GM12878 (cell line): ENCODE measurements at regions not wholly inside any gene's neighbourhood (a gene's known extent, or its start where the extent isn't known, plus 50 kb on each side); places are given as distances from the start of the nearest gene placed in this dataset.

Source experiments
- FOS ChIP-seq: IDR thresholded peaks from 3 replicates; pipeline ENCODE4 v1.6.1; 2011; ENCODE audit warnings: borderline replicate concordance; ENCODE audit not compliant: insufficient read length; ENCODE audit errors: extremely low read depth
- HCFC1 ChIP-seq: fragments of 150-350 bp; IDR thresholded peaks from 2 replicates; pipeline ENCODE4 v1.6.1; 2014; ENCODE audit warnings: low read length
- JUND ChIP-seq: IDR thresholded peaks from 2 replicates; pipeline ENCODE4 v1.6.1; 2012; ENCODE audit warnings: low read depth, mild to moderate bottlenecking, low read length, improper control_type of control experiment, moderate library complexity
- POLR2AphosphoS5 ChIP-seq: IDR thresholded peaks from 2 replicates; pipeline ENCODE4 v1.6.1; 2011; ENCODE audit warnings: mild to moderate bottlenecking, low read length, inconsistent platforms
- TAF1 ChIP-seq: IDR thresholded peaks from 2 replicates; pipeline ENCODE4 v1.6.1; 2011; ENCODE audit warnings: mild to moderate bottlenecking, low read depth, low read length, borderline replicate concordance
- ZNF274 ChIP-seq: IDR thresholded peaks from one replicate; pipeline ENCODE4 v1.8.0; 2011; ENCODE audit not compliant: insufficient read length, insufficient read depth
- ZSCAN29 ChIP-seq: fragments of 450-650 bp; IDR thresholded peaks from 2 replicates; pipeline ENCODE4 v1.6.1; 2017; ENCODE audit warnings: mild to moderate bottlenecking, moderate library complexity
- TF ChIP-seq, protein P1 (sequence below), 3 experiments: IDR thresholded peaks in 2 of 3; conservative IDR thresholded peaks in 1 of 3; 2 replicates each; pipeline ENCODE4 v1.5.1; 2011; ENCODE audit warnings: low read depth in 3 of 3, low read length in 3 of 3, mild to moderate bottlenecking in 3 of 3, control low read depth in 2 of 3, moderate library complexity in 2 of 3, inconsistent platforms in 1 of 3, mixed read lengths in 1 of 3; ENCODE audit not compliant: control insufficient read depth in 2 of 3, insufficient read depth in 1 of 3; ENCODE audit errors: extremely low read depth in 1 of 3

DNA sequence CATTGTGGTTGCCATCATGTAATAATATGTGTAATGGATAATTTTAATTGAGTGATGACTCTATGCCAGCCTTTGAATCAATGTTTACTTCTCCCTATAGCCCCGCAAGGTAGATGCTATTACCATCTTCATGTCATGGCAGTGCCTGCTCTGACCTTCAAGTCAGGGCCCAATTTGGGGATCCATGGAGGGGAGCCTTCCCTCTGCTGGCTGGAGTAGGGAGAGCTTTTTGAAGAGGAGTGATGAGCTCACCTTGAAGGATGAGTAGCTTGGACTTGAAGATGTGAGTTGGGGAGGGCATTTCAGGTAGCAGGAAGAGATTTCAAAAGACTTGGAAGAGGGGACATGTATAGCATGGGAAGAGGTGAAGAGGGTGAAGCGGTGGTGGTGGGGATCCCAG is 189.2 kb downstream of the FOXD2 start:
- TF ChIP-seq POLR2AphosphoS5, result no peak
- TF ChIP-seq, protein P1, sequence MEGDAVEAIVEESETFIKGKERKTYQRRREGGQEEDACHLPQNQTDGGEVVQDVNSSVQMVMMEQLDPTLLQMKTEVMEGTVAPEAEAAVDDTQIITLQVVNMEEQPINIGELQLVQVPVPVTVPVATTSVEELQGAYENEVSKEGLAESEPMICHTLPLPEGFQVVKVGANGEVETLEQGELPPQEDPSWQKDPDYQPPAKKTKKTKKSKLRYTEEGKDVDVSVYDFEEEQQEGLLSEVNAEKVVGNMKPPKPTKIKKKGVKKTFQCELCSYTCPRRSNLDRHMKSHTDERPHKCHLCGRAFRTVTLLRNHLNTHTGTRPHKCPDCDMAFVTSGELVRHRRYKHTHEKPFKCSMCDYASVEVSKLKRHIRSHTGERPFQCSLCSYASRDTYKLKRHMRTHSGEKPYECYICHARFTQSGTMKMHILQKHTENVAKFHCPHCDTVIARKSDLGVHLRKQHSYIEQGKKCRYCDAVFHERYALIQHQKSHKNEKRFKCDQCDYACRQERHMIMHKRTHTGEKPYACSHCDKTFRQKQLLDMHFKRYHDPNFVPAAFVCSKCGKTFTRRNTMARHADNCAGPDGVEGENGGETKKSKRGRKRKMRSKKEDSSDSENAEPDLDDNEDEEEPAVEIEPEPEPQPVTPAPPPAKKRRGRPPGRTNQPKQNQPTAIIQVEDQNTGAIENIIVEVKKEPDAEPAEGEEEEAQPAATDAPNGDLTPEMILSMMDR (IDR thresholded peaks at IDR 0.05 in 2 of 3, conservative IDR thresholded peaks at IDR 0.05 in 1 of 3; ENCODE audit: control insufficient read depth in 2 of 3, extremely low read depth in 1 of 3, insufficient read depth in 1 of 3, low read depth in 3 of 3, low read length in 3 of 3), result no peak
- TF ChIP-seq ZNF274, result no peak
- TF ChIP-seq TAF1, result no peak
- TF ChIP-seq ZSCAN29, result no peak
- TF ChIP-seq JUND, result no peak
- TF ChIP-seq HCFC1, result no peak
- no peak for TF ChIP-seq FOS
